CD4-positive, alpha-beta T cell treated with Interleukin-6 at 100 ng/mL for 8 hours (primary cell): ENCODE measurements at regions not wholly inside any gene's neighbourhood (a gene's known extent, or its start where the extent isn't known, plus 50 kb on each side); places are given as distances from the start of the nearest gene placed in this dataset.

Experiments
- DNase-seq: peaks from one replicate; pipeline ENCODE4 v3.0.0-alpha.2; 2020; ENCODE audit warnings: mixed read lengths, low spot score

DNA sequence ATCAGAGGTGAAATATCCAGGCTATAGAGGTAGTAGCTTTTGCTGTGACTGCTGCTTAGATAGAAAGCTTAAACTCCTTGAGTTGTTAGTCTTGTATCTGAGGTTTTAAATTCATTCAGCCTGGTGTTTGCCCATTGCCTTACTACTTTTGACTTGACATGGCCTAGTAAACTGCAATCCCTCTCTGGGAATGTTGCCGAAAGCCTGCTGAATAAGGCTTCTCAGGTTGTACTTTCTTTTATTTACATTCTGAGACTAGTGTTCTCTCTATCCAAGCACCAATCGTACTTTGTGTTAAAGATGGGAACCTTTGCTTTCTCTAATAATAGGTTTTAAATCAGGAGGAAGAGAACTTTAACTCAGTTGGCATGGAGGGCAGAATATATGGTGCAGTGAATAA lies 357.6 kb upstream of the CWC22 start:
- no peak for DNase-seq

DNA sequence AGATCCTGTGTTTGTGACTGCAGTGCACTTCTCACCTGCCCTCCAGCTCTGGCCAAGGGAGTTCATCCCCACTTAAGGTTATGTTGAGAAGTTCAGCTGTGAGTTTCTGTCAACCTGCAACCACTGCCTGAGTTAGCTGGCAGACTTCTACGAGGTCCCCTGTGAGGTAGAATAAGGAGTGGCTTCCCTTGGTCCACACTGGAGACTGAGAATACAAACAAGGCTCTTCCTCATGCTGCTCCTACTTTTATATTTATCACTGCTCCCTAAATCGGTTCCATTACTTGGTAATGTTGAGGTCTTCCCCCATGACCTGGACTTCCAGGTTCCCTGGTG lies 353.2 kb upstream of the CWC22 start:
- DNase-seq, result no peak

DNA sequence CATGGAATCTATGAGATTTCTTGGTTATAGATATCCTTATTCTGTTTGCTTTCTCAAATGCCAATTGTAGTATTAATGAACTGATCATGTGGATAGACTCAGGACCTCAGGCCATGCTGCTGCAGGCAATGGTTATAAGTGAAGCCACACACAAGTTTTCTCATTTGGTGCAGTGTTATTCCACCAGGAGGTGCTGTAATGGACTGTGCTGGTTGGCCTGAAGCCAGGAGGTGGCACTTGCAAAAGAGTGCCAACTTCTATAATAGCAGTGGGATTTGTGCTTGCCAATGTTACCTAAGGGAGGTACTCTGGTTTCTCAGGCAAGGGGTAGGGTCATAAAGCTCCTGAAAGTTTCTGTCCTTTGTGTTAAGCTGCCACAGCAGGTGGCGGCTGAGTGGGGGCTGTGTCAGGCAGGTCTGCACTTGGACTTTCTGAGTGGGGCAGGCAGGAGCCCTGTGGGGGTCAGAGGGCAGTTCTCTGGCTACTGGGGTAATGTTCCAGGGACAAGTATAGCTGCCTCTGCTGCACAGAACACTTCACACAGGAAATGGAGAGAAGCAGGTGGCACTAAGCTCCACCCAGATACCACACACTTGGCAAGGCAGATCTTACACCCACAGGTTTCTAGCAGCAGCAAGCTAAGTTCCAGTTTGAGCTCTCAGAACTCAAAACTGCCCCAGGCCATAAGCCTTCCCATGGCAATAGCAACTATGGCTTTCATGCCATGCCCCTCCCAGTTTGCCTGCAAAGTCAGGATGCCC lies 352.6 kb upstream of the CWC22 start:
- DNase-seq, result no peak

DNA sequence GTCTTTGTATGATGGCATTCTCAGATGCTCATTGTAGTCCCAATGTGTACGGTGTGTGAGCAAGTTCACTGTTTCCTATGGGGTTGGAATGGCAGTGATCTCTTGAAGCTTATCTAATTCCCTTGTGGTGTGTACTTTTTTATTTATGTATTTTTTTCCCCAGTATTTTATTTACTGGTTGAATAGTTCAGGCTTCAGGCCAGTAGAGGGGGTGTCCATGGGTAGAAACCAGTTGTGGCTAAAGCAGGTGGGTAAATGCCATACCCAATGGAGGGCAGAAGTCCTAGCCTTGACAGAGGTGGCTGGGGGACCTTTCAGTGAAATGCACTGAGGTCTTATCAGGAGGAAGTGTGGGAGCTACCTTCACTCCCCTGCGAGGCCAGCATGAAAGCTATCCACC lies 351.4 kb upstream of the CWC22 start:
- DNase-seq, result no peak

DNA sequence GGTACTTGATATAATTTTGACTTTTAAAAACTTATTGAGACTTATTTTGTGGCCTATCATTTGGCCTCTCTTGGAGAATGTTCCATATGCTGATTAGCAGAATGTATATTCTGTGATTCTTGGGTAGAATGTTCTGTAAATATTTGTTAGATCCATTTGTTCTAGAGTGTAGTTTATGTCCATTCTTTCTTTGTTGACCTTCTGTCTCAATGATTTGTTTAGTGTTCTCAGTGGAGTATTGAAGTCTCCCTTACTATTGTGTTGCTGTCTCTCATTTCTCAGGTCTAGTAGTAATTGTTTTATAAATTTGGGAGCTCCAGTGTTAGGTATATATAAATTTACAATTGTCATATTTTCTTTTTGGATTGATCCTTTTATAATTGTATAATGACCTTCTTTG lies 349.6 kb upstream of the CWC22 start:
- no peak for DNase-seq

DNA sequence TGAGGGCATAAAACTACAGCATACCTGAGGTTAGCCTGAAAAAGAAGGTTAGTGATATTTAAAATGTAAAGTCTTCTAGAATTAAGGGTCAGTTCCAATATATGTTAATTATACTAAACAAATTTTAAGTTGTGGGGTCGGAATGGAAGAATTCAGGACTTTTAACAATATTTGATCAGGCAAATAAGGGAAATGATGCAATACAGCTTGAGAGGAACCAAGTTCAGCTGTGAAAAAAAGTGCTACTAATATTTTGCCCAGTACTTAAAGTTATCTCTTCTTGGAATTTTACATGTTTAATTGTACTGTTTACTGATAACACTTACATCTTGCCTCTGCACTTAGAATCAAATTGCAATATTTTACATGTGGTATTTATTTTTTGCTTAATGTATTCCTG lies 345.5 kb upstream of the CWC22 start:
- DNase-seq, result no peak

DNA sequence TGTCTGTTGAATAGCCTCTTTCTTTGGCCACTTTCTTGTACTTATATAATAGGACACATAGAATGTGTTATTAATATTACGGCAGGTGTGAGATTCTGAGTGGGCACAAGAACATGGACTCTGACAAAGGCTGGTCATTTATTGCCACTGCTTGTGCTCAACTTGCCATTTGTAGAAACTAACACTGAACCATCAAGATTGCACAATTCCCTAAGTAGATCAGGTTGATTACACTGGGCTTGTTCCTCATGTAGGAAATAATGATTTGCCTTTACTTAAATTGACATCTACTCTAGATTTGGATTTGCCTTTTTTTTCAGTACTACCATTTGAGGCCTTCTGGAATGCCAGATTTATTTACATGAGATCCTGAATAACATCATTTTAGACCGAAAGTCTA lies 342.7 kb upstream of the CWC22 start:
- no peak for DNase-seq

DNA sequence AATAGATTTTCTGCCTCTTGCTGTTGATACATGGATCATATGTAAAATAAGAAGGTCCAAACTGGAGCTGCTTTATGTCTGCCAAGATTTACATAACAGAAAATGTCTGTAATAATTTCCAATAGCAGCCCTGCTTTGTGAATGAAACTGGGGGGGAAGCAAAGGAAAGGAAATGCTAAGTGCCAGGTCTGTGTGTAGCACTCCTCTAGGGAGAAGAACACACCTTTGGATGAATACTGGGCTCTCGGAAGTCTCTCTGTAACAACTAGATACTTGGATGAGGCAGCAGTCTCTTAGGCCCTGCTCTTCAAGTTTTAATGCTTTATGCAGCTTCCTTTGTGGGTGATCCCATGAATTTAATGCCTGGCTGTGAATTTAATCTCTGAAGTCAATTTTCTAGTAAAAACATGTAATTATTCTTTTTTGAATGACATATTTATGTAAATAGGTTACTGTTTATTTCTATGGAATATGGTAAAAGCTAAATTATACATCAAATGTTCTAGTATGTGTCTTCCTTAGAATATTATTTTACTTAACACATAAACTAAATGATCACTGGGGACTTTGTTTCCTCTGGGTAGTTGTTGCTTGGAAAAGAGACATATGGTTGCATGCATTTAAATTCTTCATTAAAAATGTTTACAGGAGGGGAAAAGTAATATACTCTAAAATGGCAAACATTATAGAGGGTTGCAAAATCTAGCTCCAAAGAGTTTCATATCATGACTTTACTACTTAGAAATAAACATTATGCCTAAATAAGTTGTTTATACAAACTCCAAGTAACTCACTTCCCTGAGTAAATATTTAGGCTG lies 336.6 kb upstream of the CWC22 start:
- DNase-seq, result no peak

DNA sequence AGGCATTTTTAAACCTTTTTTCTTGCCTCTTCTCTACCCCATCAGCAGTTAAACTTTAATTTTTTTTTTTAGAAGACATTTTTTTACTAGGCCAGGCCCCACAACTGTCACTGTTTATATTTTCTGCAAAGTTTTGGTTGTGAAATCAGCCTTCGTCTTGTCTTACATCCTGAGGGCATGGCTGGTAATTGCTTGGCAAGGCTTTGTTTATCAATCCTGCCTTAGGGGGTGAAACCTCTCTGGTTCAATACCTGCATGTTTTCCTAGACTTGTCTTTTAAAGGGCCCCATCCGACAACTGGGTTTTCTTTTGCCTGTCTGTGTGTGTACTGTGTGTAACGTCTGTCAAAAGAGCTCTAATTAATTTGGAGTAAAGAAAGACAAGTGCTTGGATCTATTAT lies 330.0 kb upstream of the CWC22 start:
- DNase-seq, result no peak

DNA sequence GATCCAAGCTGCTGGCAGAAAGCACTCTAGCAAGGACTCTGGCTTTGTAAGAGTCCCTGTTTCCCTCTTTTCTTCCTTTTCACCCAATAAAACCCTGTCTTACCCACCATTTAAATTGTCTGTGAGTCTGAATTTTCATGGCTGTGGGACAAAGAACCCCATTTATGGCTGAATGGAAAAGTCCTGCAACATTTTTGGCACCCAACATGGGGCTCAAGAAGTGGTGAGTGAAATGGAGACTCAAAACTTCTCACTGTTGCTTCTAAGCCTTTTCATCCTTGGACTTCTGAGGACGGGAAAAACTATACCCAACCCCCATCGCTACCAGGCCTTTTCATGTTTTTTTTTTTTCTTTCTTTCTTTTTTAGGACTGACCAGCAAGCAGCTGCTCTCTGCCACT lies 329.5 kb upstream of the CWC22 start:
- no peak for DNase-seq

DNA sequence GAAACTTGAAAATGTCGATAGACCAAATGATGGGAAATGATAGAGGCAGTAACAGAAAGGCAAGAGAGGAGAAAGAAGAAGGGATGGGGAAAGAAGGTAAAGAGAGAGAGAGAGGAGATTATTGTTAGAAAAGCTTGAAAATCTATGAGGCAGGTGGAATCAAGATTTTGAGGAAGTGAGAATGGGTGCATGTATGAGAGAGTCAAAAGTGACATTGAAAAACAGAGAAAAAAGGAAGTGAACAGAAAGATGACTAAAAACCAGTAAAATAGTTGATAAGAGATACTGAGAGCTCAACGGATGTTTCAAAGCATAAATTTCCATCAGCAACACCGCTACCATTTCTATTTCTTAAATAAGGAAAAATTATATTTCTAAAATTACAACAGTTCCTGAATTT lies 327.4 kb upstream of the CWC22 start:
- no peak for DNase-seq

DNA sequence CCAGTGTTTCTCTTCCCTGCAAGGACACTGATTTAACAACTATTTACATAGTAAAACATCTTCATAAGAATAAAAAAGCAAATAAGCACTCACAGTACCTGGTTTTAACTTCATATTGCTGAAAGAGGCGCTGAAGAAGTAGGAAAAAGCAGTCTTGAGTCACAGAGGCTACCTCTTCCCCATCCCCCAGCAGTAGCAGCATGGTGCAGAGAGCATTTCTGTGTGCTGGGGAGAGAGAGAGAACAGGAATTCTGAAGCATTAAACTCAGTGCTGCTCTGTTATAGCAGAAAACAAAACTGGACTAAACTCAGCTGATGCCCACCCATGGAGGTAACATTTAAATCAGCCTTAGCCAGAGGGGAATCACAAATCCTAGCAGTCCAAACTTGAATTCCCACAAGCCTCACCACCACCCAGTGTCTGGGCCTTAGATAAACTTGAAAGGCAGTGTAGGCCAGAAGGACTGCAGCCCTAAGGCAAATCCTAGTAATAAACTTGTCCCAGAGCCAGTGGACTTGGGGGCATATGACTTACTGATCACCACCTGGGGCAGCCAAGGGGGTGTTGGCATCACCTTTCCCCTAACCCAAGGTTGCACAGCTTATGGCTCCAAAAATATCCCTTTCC lies 321.8 kb upstream of the CWC22 start:
- DNase-seq, result no peak

DNA sequence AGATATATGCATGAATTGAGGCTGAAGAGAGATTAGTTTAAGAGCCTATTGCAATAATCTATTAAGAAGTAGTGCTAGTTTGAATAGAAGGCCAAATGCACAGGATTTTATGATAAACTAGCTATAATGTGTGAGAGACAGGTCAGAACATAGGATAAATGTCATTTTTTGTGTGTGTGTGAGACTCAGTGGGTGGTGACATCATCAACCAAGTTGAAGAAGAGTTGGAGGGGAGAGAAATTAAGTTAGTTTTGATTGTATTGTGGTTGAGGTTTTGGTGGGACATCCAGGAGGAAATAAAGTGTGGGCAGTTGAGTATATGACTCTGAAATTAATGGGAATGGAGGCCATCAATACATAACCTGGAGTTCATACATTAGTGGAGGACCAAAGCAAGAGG lies 320.1 kb upstream of the CWC22 start:
- DNase-seq, result no peak

DNA sequence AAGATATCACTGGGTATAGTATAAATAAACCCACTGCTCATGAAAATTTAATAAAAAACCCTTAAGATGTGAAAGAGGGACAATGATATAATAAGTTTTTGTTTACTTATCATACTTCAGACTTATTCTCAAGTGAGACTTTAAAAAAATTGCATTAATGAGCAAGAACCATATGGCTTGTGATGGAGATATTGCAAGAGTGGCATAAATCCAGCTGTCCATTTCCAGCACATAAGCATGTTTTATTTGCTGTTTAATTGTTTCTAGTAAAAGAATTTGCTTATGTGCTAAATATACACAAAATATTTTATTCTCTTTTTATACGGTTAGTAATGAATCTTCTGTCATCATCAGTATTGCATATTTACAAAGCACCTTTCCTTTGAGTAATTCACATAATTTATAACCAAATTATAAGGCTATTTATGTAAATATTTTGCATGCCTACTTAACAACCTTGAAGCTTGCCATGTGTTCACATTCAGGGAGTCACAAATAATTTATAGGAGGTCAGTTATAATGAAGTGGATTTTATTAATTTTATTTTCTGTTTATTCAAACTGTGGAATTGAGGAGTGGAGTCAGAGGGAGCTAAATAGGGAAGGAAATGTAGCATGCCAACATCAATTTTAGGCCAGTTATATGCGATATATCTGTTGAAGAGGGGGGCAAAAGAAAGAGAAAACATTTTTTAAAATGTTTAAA lies 318.5 kb upstream of the CWC22 start:
- DNase-seq, result no peak

DNA sequence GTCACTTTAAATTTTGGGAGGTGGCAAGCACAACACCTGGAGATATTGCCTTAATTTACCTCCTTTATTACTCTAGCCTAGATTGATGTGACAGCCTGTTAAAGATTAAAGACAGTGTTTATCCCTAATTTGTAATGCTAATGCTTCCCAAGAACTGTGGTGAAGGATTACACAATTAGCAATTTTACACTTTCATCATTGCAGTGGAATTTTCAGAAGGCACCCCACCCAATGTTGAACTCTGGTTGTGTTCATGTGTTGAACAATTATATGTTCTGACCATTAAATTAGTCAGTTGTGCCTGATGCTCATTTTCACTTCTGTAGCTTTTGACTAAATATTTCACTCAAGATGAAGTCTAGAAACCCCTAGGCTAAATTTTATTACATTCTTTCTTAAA lies 317.1 kb upstream of the CWC22 start:
- no peak for DNase-seq

DNA sequence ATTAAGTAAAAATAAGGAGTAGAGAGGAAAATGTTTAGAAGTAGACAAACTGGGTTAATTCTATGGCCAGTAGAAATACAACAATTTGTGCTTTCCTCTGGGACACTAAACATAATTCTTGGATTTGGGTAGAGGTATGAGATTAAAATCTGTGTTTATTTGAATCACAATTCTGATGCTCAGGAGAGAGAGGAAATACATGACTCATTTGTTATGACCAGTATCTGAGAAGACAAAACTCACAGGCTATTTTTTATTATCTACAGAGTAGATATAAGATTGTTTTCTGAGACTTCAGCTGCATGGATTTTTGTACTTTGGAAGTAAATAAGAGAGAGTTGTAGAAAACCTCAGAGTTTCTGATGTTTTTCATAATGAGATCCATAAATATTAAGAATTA lies 315.7 kb upstream of the CWC22 start:
- no peak for DNase-seq

DNA sequence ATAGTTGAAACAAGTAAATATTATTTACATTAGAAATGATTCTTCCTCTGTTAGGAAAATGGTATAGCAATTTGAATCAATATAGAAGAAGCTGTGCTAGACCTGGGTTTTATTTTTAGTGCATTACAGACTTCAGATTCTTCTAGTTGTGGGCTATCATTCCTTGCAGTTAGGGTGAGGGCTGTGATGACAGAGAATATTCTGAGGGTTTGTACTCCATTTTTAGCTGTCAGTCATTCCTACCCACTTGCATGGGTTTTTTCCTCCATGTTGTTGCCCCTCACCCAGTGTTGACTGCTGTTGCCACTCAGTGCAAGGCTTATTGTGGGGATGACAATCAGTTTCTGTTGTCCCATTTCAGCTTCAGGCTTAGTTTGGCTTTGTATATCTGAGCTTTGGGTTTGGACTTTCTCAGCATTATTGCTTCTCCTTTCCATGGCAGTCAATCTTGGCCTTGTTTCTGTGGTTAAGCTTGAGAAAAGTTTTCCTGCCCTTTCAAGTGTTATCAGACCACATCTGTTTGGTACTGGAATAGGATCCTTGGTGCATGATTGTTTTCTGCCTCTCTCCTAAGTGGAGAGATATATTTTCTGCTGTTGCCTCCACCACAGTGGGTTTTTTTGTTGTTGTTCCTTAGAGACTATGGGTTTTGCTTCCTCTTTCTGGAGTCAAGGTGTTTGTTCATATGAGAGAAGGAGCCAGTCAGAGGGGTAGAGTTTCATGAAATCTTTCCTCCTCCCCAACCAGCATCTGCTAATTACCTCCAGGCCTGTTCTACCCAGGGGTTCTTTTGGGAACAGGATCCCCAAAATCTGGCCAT lies 312.7 kb upstream of the CWC22 start:
- DNase-seq, result no peak

DNA sequence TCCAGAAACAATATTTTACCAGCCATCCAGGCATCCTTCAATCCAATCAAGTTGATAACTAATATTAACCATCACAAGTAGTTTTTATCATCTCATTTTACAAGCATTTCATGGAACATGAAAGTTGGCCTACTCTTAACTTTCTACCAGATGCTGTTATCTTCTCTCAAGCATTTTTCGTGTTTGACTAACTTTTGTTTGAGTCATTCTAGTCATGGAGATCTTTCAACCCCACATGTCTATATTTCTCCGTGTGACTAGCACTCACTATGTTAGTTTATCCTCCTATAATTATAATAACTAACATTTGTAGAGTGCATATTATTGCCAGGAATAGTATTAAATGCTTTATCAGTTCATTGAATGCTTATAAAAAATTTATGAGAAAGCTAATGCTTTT lies 307.0 kb upstream of the CWC22 start:
- no peak for DNase-seq

DNA sequence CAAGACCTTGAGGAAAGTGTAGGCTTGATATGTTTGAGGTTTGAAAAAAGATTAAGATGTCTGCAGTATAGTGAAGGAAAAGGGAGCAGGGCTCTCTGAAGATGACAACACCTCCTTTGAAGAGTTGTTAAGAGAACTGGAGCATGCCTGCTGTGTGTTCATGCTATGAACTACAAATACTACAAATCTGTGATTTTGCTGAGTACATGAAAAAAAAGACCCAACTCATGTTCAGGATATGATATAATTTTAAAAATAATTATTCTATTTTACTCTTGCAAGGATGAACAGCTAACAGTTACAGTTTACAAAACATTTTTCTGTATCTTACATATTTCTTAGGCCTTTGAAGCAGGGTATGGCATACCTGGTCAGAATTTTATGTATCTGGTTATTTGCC lies 305.4 kb upstream of the CWC22 start:
- DNase-seq, result no peak

DNA sequence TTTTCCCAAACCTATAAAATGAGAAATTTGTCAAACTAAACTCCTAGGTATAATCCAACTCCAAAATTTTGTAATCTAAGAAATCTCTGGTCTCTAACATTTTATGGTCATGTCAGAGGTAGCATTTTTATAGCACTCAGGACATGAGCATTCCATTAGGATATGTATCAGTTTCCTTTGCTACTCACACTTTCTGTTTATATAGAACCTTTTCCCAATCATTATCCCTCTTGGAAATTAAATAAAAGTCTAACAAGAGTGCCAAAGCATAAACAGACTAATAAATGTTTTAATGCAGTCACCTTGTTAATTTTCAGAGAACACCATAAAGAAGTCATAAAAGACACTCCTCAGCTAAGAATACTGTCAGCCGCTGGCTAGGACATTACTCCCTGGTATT lies 300.0 kb upstream of the CWC22 start:
- DNase-seq, result no peak

DNA sequence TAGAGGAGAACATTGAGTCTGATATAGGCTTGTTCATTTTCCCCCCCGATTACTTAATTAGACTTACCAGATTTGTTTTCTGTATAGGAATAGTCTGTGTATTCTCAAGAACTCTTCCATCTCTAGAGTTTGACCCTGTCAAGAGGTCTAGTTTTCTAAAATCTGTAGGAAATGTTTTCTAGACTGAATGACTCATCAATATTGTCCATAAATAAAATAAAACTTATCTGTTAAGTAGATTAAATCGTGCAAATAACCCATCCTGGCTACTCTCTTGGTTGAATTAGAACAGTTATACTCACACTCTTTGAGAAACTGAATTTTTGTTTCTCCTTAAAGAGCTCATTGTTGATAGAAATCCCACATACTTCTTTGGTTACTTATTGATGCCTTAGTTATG lies 299.2 kb upstream of the CWC22 start:
- no peak for DNase-seq
